HK-2 (cell line): ENCODE measurements at regions not wholly inside any gene's neighbourhood (a gene's known extent, or its start where the extent isn't known, plus 50 kb on each side); places are given as distances from the start of the nearest gene placed in this dataset.
A peak's percentile ranks its signal among the peaks of the same experiment; 100 is the strongest.
"Not testable (repeated sequence)": the region's sequence is repeated elsewhere in the genome, so short reads cannot be mapped to it uniquely, and the experiment has no call there.

Experiments used
- DNase-seq: peaks from one replicate; pipeline ENCODE4 v3.0.0-alpha.2; 2018; ENCODE audit not compliant: unreplicated experiment

DNA sequence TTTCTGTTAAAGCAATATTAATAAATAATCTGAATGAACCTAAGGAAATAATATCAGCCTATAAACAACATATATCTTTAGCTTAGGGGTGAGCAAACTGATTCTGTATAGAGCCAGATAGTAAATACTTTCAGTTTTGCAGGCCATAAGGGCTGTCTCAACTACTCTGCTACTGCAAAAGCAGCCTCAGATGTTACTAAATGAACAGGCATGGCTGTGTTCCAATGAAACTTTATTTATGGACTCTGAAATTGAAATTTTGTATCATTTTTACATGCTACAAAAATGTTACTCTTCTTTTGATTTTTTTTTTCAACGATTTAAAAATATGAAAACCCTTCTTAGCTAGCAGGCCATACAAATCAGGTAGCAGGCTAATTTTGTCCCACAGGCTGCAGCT is 212.8 kb upstream of the PRICKLE2 start:
- DNase-seq = no peak

DNA sequence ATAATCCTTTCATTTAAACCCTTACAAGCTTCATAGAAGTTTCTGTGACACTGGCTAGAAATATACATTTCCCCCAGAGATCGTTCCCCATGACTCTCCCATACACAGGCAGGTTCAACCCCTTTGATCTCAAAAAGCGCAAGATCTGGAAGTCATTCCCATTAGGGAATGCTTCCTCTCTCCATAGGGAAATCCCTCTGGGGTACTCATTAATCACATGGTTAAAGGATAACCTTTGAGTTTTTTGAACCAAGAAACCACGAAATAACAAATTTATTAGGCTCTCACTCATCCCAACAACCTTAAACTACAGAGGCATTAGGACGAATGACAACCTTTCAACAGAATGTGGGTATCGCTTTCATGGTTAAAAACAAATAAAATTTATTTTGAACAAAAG is 211.9 kb upstream of the PRICKLE2 start:
- no peak for DNase-seq

DNA sequence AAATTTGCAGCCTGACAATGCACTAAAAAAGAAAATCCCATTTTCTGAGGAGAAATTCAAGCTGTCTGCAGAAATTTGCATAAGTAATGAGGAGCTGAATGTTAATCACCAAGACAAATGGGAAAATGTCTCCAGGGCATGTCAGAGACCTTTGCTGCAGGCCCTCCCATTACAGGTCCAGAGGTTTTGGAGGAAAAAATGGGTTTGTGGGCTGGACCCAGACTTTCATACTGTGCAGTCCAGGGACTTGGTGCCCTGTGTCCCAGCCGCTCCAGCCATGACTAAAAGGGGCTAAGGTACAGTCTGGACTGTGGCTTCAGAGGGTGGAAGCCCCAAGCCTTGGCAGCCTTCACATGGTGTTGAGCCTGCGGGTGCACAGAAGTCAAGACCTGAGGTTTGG is 209.8 kb upstream of the PRICKLE2 start:
- not testable (repeated sequence) for DNase-seq

DNA sequence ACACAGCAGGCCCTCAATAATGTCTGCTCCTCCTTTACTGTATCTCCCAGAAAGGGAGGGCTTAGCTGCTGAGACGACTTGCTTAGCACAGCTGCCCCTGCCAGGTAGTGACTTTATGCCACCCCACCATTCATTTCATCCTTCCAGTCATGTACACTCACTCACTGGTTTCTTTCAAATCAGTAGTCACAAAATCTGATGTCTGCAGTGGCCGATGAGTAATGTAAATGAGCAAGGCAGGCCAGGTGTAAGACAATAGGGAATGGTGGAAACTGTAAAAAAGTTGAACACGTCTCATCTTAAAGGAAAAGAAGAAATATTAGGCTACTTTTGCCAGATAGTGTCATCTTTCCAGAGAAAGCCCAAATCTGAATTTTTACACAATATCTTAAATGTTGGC is 207.6 kb upstream of the PRICKLE2 start:
- no peak for DNase-seq

DNA sequence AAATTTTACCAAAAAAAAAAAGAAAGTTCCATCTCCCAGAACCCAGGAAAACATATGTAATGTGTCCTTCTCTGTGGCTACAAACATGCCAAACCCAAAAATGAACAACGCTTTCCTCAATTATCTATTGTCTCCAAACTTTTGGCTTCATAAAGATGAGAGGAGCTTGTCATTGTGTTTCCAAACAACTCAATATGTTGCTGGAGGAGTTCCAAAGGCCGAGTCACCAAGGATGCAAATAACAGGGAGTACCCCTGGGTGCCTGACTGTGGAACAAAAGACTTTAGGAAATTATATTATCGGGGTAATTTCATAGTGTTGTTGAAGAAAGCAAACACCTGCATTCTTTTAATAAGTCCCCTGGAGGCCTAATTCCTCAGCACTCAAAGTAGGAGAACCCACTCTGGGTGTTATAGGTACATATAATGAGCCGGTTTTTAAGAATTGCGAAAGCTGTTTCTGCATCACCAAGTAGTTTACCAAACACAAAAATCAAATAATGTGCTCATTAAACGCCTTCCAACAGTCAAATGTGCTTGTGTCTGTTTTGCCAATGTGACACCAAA is 206.3 kb upstream of the PRICKLE2 start:
- DNase-seq = no peak

DNA sequence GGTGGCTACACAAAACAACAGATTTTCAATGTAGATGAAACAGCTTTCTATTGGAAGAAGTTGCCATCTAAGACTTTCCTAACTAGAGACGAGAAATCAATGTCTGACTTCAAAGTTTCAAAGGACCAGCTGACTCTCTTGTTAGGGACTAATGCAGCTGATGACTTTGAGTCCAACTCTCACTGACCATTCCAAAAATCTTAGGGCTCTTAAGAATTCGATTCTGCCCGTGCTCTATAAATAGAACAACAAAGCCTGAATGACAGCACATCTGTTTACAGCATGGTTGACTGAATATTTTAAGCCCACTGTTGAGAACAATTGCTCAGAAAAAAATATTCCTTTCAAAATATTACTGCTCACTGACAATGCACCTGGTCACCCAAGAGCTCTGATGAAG is 202.4 kb upstream of the PRICKLE2 start:
- DNase-seq = no peak

DNA sequence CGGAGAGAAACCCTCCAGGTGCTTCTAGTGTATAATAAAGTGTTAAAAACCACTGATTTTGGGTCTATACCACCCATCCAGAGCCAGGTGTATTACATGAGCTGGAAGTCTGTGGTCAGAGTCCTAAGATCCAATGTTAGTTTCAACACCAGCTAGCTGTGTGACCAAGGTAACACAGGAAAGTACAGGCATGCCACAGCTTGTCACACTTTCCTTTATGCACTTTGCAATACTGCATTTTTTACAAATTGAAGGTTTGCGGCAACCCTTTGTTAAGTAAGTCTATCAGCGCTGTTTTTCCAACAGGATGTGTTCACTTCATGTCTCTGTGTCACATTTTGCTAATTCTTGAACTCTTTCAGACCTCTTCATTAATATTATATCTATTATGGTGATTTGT is 201.3 kb upstream of the PRICKLE2 start:
- no peak for DNase-seq

DNA sequence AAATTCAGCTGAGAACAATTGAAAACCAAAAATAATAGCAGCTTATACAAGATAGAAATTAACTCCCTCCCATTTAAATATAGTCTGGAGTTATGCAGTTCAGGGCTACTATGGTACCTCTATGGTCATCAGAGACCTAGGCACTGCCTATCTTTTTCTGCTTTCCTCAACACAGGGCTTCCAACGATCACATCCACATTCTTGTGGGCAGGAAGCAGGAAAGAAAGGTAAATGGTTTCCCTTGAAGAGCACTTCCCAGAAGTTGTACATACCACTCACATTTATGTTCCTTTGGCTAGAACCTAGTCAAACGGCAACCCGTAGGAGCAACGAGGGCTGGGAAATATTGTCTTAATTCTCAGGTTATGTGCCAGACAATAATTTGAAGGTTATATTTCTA is 197.7 kb upstream of the PRICKLE2 start:
- no peak for DNase-seq

DNA sequence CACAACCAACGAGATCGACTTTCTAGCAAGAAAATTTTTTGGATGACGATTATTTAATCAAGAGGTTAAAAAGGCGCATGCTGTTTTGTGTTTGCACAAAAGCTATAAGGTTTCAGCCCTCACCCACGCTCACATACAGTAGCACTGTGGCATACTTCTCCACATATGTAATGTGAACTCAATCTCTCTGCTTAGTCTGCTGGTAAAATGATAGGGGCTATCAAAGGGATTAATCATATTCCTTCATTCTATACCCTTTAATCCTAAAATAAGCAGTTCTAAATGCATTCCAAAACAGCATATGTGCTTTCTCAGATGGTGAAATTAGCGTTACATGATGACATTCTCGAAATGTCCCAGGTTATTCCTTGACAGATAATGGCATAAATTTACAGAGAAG is 196.9 kb upstream of the PRICKLE2 start:
- no peak for DNase-seq

DNA sequence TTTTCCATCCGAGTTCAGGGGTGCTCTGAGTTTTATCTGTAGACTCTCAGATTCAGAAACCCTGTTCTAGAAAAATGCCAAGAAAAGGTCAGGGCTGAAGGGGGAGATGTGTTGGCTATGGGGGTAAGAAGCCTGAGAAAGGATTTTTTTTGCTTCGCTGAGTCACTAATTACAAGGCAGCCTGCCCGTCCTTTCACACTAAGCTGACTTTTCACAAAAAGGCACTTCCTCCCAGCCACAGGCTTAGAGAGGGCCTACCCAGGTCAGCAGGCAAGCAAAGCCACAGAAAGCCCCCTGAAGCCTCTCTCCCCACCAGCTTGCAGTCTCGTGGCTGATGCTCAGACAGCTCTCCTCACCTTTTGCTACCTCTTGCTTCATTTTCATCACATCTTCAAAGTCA is 192.6 kb upstream of the PRICKLE2 start:
- DNase-seq = peak; percentile 20

DNA sequence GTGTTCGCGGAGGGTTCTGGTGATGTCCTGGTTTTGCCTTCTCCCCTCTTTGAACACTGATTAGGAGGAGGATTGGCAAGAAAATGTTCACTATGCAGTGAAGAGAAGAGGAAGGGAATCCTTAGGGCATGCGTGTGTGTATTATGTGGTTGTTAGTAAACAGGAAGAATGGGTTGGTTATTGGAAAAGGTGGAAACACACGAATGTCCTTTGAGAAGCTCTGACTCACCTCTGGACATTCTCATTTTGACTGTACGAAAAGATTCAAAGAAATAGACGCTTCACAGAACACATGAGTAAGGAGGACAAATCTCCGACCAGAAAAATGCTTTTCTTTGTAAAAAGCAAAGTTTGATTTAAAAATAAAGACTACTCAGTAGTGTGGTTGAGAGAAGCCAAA is 188.8 kb upstream of the PRICKLE2 start:
- DNase-seq = no peak

DNA sequence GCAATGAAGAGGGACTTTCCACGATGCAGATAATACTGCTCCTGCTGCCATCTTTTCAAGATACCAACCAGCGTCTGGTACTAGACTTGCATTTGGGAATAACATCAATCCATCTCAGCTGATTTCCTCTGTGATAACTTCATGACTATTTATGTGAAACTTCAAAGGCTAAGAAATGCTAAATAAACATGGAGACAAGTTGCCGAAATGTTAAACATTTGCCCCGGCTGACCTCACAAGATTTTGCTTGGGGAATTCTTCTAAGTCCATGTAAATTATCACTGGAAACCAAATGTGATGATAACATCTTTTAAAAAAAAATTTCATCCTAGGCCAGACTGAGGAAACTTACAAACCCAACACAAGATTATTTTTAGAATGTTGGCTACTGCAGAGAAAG is 185.8 kb upstream of the PRICKLE2 start:
- no peak for DNase-seq

DNA sequence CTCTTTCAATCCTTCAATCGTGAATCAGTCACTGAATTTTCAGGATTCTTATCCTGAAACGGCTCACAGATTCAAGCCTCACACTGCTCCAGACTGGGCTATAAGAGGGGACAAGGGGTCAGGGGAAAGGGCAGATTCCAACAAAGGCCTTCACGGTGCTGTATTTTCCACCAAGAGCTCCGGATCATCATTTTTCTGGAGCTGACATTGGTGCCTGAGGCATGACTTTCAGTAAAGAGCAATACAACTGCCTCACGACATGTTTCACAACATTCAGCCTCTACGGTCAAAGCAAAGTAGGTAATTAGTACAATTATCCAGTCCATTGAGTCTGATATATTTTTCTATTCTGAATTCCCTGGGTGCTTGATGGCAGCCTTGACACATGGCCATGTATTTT is 185.0 kb upstream of the PRICKLE2 start:
- DNase-seq = no peak

DNA sequence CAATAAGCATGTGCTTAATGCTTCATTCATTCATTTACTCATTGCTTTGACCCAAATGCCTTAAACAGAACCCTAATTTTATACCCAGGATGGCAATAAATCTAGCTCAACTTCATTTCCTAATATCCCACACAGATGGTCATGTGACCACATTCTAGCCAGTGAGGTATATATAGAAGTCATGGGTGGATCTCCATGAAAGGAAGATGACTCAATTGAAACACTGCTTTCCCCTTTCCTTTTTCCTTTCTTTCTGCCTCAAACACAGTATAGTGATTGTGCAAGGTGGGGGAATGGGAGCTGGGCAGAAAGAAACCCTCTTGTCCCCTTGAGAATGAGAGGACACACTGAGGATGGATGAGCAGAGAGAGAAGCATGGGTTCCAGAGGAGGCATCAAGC is 183.5 kb upstream of the PRICKLE2 start:
- no peak for DNase-seq

DNA sequence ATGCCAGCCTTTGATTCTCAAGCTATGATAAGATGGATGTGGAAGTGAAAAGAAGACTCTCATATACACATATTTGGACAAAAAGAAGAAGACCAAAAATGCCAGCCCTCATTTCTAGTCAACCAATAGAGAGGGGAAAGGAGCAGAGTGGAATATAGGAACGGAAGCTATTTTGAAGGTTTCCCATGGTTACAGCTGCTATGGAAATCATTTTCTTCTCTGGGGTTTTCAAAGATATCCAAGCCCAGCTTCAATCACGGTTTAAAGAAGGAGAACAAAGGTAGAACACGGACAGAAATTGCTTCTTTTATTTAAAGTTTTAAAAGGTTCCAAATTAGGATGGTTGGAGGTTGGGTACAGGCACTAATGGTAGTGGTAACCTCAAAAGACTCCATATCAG is 181.0 kb upstream of the PRICKLE2 start:
- no peak for DNase-seq

DNA sequence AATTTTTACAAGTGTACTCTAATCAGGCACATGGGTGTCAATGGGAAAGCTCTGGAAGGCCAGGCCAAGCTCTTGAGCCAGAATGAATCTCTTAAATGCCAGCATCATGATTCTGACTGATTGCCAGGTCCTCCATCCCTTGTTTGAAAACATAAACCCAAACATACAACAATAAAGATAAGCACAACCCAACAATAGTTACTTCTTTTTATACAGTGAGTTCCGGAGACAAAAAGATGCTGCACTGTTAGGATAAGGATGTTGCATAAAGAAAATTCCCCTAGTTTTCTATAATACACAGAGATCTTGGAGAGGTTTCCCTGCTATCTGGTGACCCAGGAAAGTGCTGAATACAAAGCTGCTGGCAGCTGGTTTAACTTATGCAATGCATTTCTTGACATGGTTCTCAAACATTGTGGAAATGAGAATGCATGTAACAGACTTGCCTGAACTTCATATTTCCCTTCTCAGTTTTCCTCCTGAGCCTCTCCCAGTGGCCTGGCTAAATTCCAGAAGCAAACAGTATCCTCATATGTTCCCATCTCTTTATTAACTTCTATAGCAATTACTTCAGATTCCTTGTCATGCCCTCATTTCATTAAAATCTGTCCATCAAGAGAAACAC is 180.1 kb upstream of the PRICKLE2 start:
- DNase-seq = no peak

DNA sequence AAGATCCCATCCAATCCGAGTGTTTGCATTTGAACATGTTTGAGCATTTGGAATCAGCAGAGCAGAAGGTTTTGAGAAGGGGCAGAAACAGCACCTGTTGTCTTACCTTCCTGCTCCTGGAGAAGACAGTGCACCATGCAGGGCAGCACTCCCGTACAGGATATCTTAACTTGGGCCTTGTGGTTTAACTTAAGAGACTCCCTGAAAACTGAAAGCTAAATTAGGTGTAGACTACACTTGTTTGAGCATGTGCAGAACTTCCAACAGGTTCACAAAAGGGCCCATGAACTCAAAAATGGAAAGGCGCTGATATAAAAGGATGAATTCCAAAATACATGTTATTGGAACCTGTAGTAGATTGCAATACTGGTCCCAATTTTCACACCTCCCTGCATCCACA is 175.4 kb upstream of the PRICKLE2 start:
- no peak for DNase-seq

DNA sequence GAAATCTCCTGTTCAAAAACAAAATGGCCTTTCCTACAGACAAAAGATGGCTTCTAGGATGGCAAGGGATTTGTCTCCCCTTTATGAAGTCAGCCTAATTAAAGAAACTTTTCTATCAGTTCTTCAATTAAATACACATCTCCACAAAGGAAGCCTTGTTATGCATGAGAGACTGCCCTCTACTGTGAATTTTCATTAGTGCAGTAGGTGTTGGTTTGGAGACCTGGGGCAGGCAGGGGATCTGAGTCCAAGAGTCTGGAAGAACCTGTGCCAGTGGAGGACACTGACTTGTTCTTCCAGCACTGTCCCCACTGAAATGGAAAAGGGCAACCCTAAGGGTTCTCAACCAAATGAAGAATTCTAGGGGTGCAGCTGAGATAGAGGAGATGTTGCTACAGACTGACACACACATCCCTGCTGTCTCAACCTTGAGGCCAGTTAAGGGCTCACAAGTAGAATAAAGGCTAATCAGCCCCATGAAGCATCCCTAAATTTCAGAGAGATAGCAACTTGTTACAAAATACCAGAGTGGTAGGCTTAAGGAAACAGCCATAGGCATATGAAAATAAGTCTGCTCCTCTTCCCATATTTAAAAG is 174.0 kb upstream of the PRICKLE2 start:
- peak; percentile 28 for DNase-seq

DNA sequence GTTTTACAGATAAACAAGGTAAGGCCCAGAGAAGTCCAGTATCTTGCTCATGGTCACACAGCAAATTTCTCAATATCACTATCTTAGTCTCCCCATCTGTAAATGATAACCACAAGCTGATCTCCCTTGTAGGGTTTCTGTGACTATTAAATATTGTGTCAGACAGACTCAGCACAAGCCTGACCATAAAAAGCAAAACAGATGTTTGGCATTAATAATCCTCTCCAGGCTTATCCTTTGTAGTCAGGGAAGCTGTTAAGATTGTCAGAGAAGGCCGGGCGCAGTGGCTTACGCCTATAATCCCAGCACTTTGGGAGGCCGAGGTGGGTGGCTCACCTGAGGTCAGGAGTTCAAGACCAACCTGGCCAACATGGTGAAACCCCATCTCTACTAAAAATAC is 173.2 kb upstream of the PRICKLE2 start:
- no peak for DNase-seq

DNA sequence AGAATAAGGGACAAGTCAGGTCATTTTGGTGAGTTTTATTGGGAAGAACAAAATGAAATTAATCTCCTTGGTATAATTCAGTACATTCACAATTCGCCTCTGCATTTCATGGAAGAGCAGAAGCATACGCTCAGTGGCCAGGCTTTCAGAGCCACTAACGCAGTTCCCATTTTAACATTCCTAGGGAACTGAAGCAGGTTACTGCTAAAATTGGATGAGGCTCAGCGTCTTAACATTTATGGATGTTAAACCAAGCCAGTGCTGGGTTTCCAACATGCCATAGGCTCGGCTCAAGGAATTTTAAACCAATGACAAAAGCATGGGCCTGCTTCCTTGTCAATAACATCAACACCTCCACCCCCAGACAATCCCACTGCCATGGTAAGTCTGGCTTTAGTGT is 172.7 kb upstream of the PRICKLE2 start:
- DNase-seq = no peak

DNA sequence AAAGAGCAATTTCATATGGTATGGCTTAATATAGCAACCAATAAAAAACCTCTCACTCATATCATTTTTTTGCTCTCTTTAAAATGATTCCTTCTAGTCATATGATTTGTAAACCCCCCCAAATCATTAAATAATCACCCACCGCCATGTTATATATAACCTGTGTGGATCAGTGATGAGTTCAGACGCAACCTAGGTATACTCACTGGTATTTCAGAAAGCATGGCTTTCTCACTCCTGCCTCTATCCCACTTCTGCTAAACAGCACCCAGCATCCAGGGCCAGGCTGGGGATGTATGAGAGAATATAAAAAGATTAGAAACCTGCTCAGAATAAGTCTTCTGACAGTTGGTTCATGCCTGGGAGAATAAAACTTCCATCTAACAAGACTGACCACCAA is 172.3 kb upstream of the PRICKLE2 start:
- no peak for DNase-seq

DNA sequence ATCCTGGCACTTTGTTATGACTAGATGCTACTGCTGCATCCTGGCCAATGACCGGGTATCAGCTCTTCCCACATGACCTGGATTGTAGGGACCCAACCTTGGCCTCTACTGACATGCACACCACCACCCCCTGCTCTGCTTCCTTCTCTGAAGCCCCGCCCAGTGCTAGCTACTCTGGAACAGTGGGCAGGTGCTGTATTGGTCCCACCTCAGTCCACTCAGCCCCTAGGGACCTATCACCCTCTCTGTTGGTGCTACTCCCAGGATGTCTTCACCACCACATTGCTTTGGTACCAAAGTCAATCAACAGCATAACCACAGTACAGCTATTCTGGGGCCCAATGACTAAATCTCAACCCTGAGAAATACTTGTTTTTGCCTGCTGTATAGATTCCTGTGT is 170.2 kb upstream of the PRICKLE2 start:
- DNase-seq = no peak

DNA sequence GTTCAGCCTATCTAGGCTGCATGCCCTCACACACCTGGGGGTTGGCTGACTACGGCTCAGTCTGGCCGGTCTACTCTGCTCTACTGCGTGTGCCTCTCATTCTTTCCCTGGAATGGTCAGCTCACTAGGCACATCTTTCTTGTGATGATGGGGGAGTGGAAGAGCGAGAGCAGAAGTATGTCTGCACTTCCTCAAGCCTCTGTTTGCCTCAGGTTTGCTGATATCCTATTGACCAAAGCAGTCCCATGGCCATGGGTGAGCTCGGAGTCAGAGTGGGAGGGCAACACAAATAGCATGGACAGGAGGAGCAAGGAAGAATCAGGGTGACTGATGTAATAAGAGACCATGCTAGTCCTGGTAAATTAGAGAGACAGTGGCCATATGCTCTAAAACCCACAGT is 167.9 kb upstream of the PRICKLE2 start:
- no peak for DNase-seq

DNA sequence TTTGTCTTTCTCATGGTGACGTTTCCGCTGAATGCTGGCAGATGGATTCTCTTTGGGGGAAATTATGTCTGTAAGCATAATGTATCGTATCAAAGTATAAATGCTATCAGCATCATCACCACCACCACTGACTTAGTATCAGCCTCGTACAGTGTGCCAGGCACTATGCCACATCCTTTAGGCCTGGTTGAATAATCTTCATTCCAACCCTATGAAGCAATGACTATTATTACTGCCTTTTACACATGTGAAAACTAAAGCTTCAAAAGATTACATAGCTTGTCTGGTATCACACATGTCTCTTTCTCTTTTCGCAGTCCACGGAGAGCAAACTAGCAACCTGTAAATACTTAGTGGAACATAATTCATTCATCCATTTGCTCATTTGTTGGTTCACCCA is 166.7 kb upstream of the PRICKLE2 start:
- no peak for DNase-seq
